NCI-H187 (cell line): ENCODE measurements at regions not wholly inside any gene's neighbourhood (a gene's known extent, or its start where the extent isn't known, plus 50 kb on each side); places are given as distances from the start of the nearest gene placed in this dataset.

Source experiments
- DNase-seq, 2 experiments: peaks; one replicate each; lab custom pipeline; 2025; lab: John Stamatoyannopoulos, UW

GRCh38 chr9:14395317-14396082, 81.6 kb upstream of the NFIB start:
- DNase-seq = no peak

- DNase-seq = no peak
These were observed 79.5 kb upstream of the NFIB start for GRCh38 chr9:14393418-14393817.

- DNase-seq = no peak
These were observed 77.7 kb upstream of the NFIB start for GRCh38 chr9:14391620-14392019.

GRCh38 chr9:14389657-14390056, 75.7 kb upstream of the NFIB start:
- no peak for DNase-seq

GRCh38 chr9:14389146-14389545, 75.2 kb upstream of the NFIB start:
- DNase-seq = no peak

- DNase-seq = no peak
These were observed 69.8 kb upstream of the NFIB start for GRCh38 chr9:14383773-14384172.

- DNase-seq = no peak
These were observed 69.4 kb upstream of the NFIB start for GRCh38 chr9:14383294-14383693.

- DNase-seq = no peak
These were observed 66.3 kb upstream of the NFIB start for GRCh38 chr9:14380061-14380836.

GRCh38 chr9:14379280-14379679, 65.3 kb upstream of the NFIB start:
- no peak for DNase-seq

GRCh38 chr9:14373706-14374105, 59.8 kb upstream of the NFIB start:
- no peak for DNase-seq

GRCh38 chr9:14373336-14373666, 59.4 kb upstream of the NFIB start:
- DNase-seq = no peak

GRCh38 chr9:14372437-14373335, 58.7 kb upstream of the NFIB start:
- no peak for DNase-seq

- no peak for DNase-seq
These were observed 55.1 kb upstream of the NFIB start for GRCh38 chr9:14369011-14369410.

GRCh38 chr9:14366076-14366475, 52.1 kb upstream of the NFIB start:
- no peak for DNase-seq

GRCh38 chr9:14365670-14366069, 51.7 kb upstream of the NFIB start:
- DNase-seq = no peak
